HG02588 (cell line): ENCODE measurements at regions not wholly inside any gene's neighbourhood (a gene's known extent, or its start where the extent isn't known, plus 50 kb on each side); places are given as distances from the start of the nearest gene placed in this dataset.

Source experiments
- ATAC-seq: cut with Tn5 transposase; IDR thresholded peaks from one replicate; pipeline ENCODE4 v1.9.1; 2021; ENCODE audit warnings: mild to moderate bottlenecking, moderate library complexity; ENCODE audit not compliant: unreplicated experiment

GRCh38 chr9:79224672-79225433 lies 346.9 kb upstream of the TLE4 start:
- ATAC-seq: no peak

- ATAC-seq: peak; percentile 55
Measured at GRCh38 chr9:79233542-79233941, 338.2 kb upstream of the TLE4 start.

GRCh38 chr9:79236466-79236865 lies 335.3 kb upstream of the TLE4 start:
- no peak for ATAC-seq

- no peak for ATAC-seq
Measured at GRCh38 chr9:79237861-79238260, 333.9 kb upstream of the TLE4 start.

- no peak for ATAC-seq
Measured at GRCh38 chr9:79240774-79241173, 331.0 kb upstream of the TLE4 start.

- no peak for ATAC-seq
Measured at GRCh38 chr9:79242489-79242888, 329.3 kb upstream of the TLE4 start.

GRCh38 chr9:79246170-79246569 lies 325.6 kb upstream of the TLE4 start:
- ATAC-seq: no peak

GRCh38 chr9:79247021-79247420 lies 324.7 kb upstream of the TLE4 start:
- no peak for ATAC-seq

GRCh38 chr9:79250806-79251205 lies 321.0 kb upstream of the TLE4 start:
- no peak for ATAC-seq

- no peak for ATAC-seq
Measured at GRCh38 chr9:79254900-79255650, 316.7 kb upstream of the TLE4 start.

GRCh38 chr9:79255651-79256260 lies 316.0 kb upstream of the TLE4 start:
- no peak for ATAC-seq

- ATAC-seq: no peak
Measured at GRCh38 chr9:79256691-79257213, 315.0 kb upstream of the TLE4 start.

GRCh38 chr9:79257228-79257781 lies 314.5 kb upstream of the TLE4 start:
- no peak for ATAC-seq

- no peak for ATAC-seq
Measured at GRCh38 chr9:79257790-79258351, 313.9 kb upstream of the TLE4 start.

- ATAC-seq: no peak
Measured at GRCh38 chr9:79259858-79260257, 311.9 kb upstream of the TLE4 start.

GRCh38 chr9:79263628-79264027 lies 308.1 kb upstream of the TLE4 start:
- no peak for ATAC-seq

- no peak for ATAC-seq
Measured at GRCh38 chr9:79264041-79264440, 307.7 kb upstream of the TLE4 start.

GRCh38 chr9:79264511-79265355 lies 307.0 kb upstream of the TLE4 start:
- no peak for ATAC-seq

GRCh38 chr9:79266986-79267385 lies 304.8 kb upstream of the TLE4 start:
- no peak for ATAC-seq

GRCh38 chr9:79268806-79269205 lies 303.0 kb upstream of the TLE4 start:
- no peak for ATAC-seq
